ENCODE measurements at regions not wholly inside any gene's neighbourhood (a gene's known extent, or its start where the extent isn't known, plus 50 kb on each side); places are given as distances from the start of the nearest gene placed in this dataset.

GRCh38 chr12:43118881-43119280, 433.1 kb downstream of the ADAMTS20 start:
- TF ChIP-seq, protein P1, sequence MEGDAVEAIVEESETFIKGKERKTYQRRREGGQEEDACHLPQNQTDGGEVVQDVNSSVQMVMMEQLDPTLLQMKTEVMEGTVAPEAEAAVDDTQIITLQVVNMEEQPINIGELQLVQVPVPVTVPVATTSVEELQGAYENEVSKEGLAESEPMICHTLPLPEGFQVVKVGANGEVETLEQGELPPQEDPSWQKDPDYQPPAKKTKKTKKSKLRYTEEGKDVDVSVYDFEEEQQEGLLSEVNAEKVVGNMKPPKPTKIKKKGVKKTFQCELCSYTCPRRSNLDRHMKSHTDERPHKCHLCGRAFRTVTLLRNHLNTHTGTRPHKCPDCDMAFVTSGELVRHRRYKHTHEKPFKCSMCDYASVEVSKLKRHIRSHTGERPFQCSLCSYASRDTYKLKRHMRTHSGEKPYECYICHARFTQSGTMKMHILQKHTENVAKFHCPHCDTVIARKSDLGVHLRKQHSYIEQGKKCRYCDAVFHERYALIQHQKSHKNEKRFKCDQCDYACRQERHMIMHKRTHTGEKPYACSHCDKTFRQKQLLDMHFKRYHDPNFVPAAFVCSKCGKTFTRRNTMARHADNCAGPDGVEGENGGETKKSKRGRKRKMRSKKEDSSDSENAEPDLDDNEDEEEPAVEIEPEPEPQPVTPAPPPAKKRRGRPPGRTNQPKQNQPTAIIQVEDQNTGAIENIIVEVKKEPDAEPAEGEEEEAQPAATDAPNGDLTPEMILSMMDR (IDR thresholded peaks at IDR 0.05; ENCODE audit: insufficient read depth, low read depth, low read length) = no peak
- TF ChIP-seq EZH2 (IDR thresholded peaks at IDR 0.05; ENCODE audit: insufficient read depth, low read length) = no peak
